ENCODE measurements at regions not wholly inside any gene's neighbourhood (a gene's known extent, or its start where the extent isn't known, plus 50 kb on each side); places are given as distances from the start of the nearest gene placed in this dataset.

DNA sequence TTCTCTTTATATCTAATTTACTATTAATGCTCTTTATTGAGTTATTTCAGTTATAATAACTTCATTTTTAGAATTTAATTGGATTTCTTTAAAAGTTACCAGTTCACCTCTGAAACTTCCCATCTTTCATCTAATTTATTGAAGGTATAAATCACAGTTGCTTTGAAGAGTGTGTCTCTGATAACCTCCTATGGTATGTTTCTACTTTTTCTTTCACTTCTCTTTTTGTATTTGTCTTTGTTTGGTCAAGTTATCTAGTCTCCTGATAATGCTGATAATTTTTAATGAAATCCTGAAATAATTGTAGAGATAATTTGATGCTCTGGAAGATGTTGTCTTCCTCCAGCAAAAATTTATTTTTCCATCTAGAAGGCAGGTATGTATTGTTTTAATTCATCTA is 141.6 kb upstream of the NPY2R start:
- no peak for TF ChIP-seq EZH2 (IDR thresholded peaks at IDR 0.05)
- TF ChIP-seq POLR2AphosphoS5 (IDR thresholded peaks at IDR 0.05; ENCODE audit: borderline replicate concordance, low read depth, low read length) = no peak
